DND-41 (cell line): ENCODE measurements at regions not wholly inside any gene's neighbourhood (a gene's known extent, or its start where the extent isn't known, plus 50 kb on each side); places are given as distances from the start of the nearest gene placed in this dataset.
A peak's percentile ranks its signal among the peaks of the same experiment; 100 is the strongest.

Source experiments
- ATAC-seq: fragments of 200-7000 bp; cut with Tn5 transposase; 3 replicates; pipeline ENCODE4 v1.9.1; 2021; ENCODE audit warnings: low read depth; ENCODE audit not compliant: insufficient read depth
- DNase-seq: peaks from one replicate; pipeline ENCODE4 v3.0.0-alpha.2; 2020
- H2AFZ ChIP-seq: 2 replicates; pipeline ENCODE4 v1.6.0; 2012; ENCODE audit warnings: low read depth, low read length
- H3K27ac ChIP-seq: 2 replicates; pipeline ENCODE4 v1.5.1; 2012; ENCODE audit warnings: low read length, inconsistent platforms
- H3K27me3 ChIP-seq: fragments of 200-600 bp; sonication (generic); 2 replicates; pipeline ENCODE4 v1.6.0; 2012; ENCODE audit warnings: low read length, mild to moderate bottlenecking, inconsistent platforms; ENCODE audit not compliant: insufficient read depth, poor library complexity
- H3K36me3 ChIP-seq: 2 replicates; pipeline ENCODE4 v1.5.1; 2012; ENCODE audit warnings: low read length, inconsistent platforms; ENCODE audit not compliant: insufficient read depth
- H3K4me1 ChIP-seq: 2 replicates; pipeline ENCODE4 v1.5.1; 2012; ENCODE audit warnings: mild to moderate bottlenecking, low read length; ENCODE audit not compliant: insufficient read depth
- H3K4me2 ChIP-seq: 2 replicates; pipeline ENCODE4 v1.6.0; 2012; ENCODE audit warnings: mild to moderate bottlenecking, moderate library complexity, low read length, inconsistent platforms; ENCODE audit not compliant: insufficient read depth
- H3K4me3 ChIP-seq, 2 experiments: fragments of 200-600 bp in 1 of 2; shearing (Covaris generic) in 1 of 2; 2 replicates each; pipeline ENCODE4 v1.5.1; 2012 to 2016; ENCODE audit warnings: inconsistent platforms in 2 of 2, low read length in 2 of 2, mild to moderate bottlenecking in 2 of 2, low read depth in 1 of 2, moderate library complexity in 1 of 2
- H3K79me2 ChIP-seq: 2 replicates; pipeline ENCODE4 v1.6.0; 2012; ENCODE audit warnings: low read length, inconsistent platforms; ENCODE audit not compliant: insufficient read depth
- H3K9ac ChIP-seq: 2 replicates; pipeline ENCODE4 v1.6.0; 2012; ENCODE audit warnings: low read depth, mild to moderate bottlenecking, inconsistent platforms, low read length, moderate library complexity
- H3K9me3 ChIP-seq: 2 replicates; pipeline ENCODE4 v1.5.1; 2012; ENCODE audit warnings: low read length, moderate library complexity, mild to moderate bottlenecking, inconsistent platforms; ENCODE audit not compliant: insufficient read depth, severe bottlenecking
- H4K20me1 ChIP-seq: 2 replicates; pipeline ENCODE4 v1.6.0; 2012; ENCODE audit warnings: low read length; ENCODE audit not compliant: insufficient read depth
- EZH2 ChIP-seq: IDR thresholded peaks from 3 replicates; pipeline ENCODE4 v1.6.1; 2012; ENCODE audit warnings: borderline replicate concordance, low read depth, mild to moderate bottlenecking, moderate library complexity, low read length, inconsistent platforms; ENCODE audit not compliant: severe bottlenecking
- TF ChIP-seq, protein P1 (sequence below): IDR thresholded peaks from 2 replicates; pipeline ENCODE4 v1.5.1; 2012; ENCODE audit warnings: borderline replicate concordance, low read length, moderate library complexity, mild to moderate bottlenecking; ENCODE audit not compliant: poor library complexity, severe bottlenecking; ENCODE audit errors: extremely low read depth

DNA sequence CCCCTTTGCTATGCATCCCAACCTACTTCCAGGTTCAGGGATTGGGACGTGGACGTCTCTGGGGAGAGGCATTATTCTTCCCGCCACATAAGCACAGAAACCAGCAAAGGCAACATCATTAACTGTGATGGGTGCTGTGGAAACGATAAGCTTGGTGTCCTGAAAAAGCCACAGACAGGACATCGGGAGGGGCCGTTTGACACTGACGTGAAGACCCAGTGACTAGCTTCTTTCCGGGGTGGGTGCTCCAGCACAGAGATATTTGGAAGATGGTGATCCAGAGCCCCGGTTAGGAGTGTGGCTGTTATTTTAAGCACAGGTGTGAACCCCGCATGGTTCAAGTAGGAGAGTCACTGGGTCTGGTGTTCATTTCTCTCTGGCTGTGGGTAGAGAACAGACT is 163.8 kb upstream of the HDAC4 start:
- DNase-seq (no peak), ATAC-seq (no peak)

DNA sequence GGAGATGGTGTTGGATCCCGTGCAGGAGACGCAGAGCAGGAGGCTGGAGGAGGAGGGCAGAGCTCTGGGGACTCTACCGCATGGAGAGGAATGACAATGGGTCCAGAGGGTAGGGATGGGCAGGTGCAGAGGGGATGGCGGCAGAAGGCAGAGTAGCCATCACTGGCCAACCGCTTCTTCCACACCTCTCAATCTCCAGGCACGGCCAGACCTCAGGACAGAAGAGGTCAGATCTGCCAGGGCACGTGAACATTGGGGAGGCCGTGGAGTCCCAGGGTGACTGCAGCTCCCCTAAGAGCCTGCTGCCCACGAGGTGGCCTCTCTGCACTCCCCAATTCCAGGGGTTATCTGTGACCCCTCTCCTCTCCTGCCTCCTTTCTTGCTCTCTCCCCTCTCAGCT is 162.7 kb upstream of the HDAC4 start:
- TF ChIP-seq, protein P1, sequence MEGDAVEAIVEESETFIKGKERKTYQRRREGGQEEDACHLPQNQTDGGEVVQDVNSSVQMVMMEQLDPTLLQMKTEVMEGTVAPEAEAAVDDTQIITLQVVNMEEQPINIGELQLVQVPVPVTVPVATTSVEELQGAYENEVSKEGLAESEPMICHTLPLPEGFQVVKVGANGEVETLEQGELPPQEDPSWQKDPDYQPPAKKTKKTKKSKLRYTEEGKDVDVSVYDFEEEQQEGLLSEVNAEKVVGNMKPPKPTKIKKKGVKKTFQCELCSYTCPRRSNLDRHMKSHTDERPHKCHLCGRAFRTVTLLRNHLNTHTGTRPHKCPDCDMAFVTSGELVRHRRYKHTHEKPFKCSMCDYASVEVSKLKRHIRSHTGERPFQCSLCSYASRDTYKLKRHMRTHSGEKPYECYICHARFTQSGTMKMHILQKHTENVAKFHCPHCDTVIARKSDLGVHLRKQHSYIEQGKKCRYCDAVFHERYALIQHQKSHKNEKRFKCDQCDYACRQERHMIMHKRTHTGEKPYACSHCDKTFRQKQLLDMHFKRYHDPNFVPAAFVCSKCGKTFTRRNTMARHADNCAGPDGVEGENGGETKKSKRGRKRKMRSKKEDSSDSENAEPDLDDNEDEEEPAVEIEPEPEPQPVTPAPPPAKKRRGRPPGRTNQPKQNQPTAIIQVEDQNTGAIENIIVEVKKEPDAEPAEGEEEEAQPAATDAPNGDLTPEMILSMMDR, result no peak
- TF ChIP-seq EZH2, result no peak
- Histone ChIP-seq H3K27me3 (no peaks in the 10 kb centered on the region), H4K20me1 (no peaks in the 10 kb centered on the region), H3K4me2 (no peak overlapping the region), H3K79me2 (peaks cover 2% of the 10 kb centered on the region), H3K9ac (no peak overlapping the region), H3K4me3 (no peak overlapping the region), H3K36me3 (peaks cover 3% of the 10 kb centered on the region; the same call in 1 of the 2 replicates), H2AFZ (no peak overlapping the region), H3K9me3 (no peaks in the 10 kb centered on the region), H3K4me1 (peaks cover 31% of the 10 kb centered on the region), H3K27ac (no peak overlapping the region)
- ATAC-seq (no peak), DNase-seq (no peak)

More for the DNA sequence above, 163.8 kb upstream of the HDAC4 start:
- Histone ChIP-seq H3K79me2 (no peaks in the 10 kb centered on the region), H3K27ac (peak overlapping the region; percentile 3; the same call in 1 of the 2 replicates), H3K9ac (no peak overlapping the region), H3K4me3 (no peak overlapping the region), H3K9me3 (no peaks in the 10 kb centered on the region), H3K4me2 (no peak overlapping the region), H3K36me3 (no peaks in the 10 kb centered on the region), H4K20me1 (no peaks in the 10 kb centered on the region), H2AFZ (no peak overlapping the region), H3K27me3 (no peaks in the 10 kb centered on the region), H3K4me1 (peaks cover 21% of the 10 kb centered on the region)
- TF ChIP-seq, protein P1, result no peak
- no peak for TF ChIP-seq EZH2

DNA sequence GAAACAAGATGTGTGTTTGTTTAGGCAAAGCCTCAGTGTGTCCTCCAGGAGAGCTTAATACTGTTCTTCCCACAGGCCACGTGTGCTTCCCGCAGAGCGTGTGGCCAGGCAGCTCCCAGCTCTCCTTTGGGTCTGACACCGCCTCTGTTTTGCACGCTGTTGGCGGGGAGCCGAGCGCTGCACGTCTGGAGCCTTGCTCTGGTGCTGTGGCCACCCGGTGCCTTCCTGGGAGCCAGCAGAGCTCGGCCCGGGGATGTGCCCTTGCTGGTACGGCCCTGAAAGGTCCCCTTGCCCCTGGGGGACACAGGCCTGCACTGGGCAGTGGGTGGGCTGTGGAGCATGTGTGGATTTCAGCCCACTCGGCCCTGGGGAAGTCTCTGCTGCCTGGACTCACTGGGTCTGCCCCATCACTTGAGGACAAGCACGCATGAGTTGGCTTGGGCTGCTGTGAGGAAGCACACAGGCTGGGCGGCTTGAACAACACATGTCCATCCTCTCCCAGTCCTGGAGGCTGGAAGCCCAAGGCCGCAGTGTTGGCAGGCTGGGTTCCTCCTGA is 160.7 kb upstream of the HDAC4 start:
- no peaks in the 10 kb centered on the region for H3K27me3 ChIP-seq
- peaks cover 8% of the 10 kb centered on the region for H3K79me2 ChIP-seq
- H4K20me1 ChIP-seq, result no peaks in the 10 kb centered on the region
- peak overlapping the region; percentile 33; the same call in 1 of the 2 replicates for H3K27ac ChIP-seq
- peaks cover 36% of the 10 kb centered on the region for H3K4me1 ChIP-seq
- no peaks in the 10 kb centered on the region for H3K9me3 ChIP-seq
- no peak overlapping the region for H3K4me3 ChIP-seq
- no peak for TF ChIP-seq EZH2
- TF ChIP-seq, protein P1, result no peak
- H2AFZ ChIP-seq, result no peak overlapping the region
- ATAC-seq (no peak), DNase-seq (no peak)
- H3K9ac ChIP-seq, result no peak overlapping the region
- peaks cover 4% of the 10 kb centered on the region; the same call in 1 of the 2 replicates for H3K36me3 ChIP-seq
- H3K4me2 ChIP-seq, result no peak overlapping the region
